Panc1 (cell line): ENCODE measurements at regions not wholly inside any gene's neighbourhood (a gene's known extent, or its start where the extent isn't known, plus 50 kb on each side); places are given as distances from the start of the nearest gene placed in this dataset.

Experiments used
- ATAC-seq: fragments of 200-7000 bp; cut with Tn5 transposase; 2 replicates; pipeline ENCODE4 v1.9.1; 2020; ENCODE audit warnings: mild to moderate bottlenecking, moderate library complexity
- BruUV-seq: library from RNA; stranded (reverse); fragments of 400-500 nt; replicated peaks from 2 replicates; lab custom pipeline; 2021; lab: Mats Ljungman, UMichigan
- CTCF ChIA-PET: fragments of 300-600 bp; sonication (Branson Sonifier 250); formaldehyde crosslinking; loops from one replicate; lab custom pipeline; 2022; ENCODE audit warnings: antibody characterized with exemption; lab: Charles Lee
- POLR2A ChIA-PET: fragments of 300-600 bp; sonication (Branson Sonifier 250); formaldehyde crosslinking; loops from one replicate; lab custom pipeline; 2022; ENCODE audit warnings: antibody characterized with exemption; lab: Charles Lee
- DNase-seq: peaks from one replicate; pipeline ENCODE4 v3.0.0-alpha.2; 2010; ENCODE audit warnings: low read depth, low spot score
- H3K27ac ChIP-seq: 2 replicates; pipeline ENCODE4 v1.5.1; 2011; ENCODE audit warnings: mild to moderate bottlenecking, low read length, inconsistent platforms
- H3K27me3 ChIP-seq: fragments of 200-500 bp; sonication (Bioruptor generic); 2 replicates; pipeline ENCODE4 v1.6.0; 2014; ENCODE audit warnings: low read length, inconsistent platforms; ENCODE audit not compliant: control insufficient read depth, insufficient read depth
- H3K36me3 ChIP-seq: fragments of 200-500 bp; sonication (Bioruptor generic); 2 replicates; pipeline ENCODE4 v1.5.1; 2014; ENCODE audit warnings: inconsistent platforms, mild to moderate bottlenecking, low read length, moderate library complexity; ENCODE audit not compliant: control insufficient read depth, insufficient read depth
- H3K4me1 ChIP-seq: 2 replicates; pipeline ENCODE4 v1.5.1; 2011; ENCODE audit warnings: inconsistent platforms, mild to moderate bottlenecking, low read length, moderate library complexity; ENCODE audit not compliant: control insufficient read depth, insufficient read depth
- H3K4me3 ChIP-seq, 2 experiments: 2 replicates each; pipeline ENCODE4 v1.5.1; 2011 to 2012; ENCODE audit warnings: low read depth in 2 of 2, low read length in 2 of 2, mild to moderate bottlenecking in 2 of 2, inconsistent platforms in 1 of 2, moderate library complexity in 1 of 2
- H3K9me3 ChIP-seq: fragments of 200-500 bp; sonication (Bioruptor generic); 2 replicates; pipeline ENCODE4 v1.5.1; 2014; ENCODE audit warnings: low read depth, mild to moderate bottlenecking, inconsistent platforms, low read length, moderate library complexity; ENCODE audit not compliant: control insufficient read depth, insufficient read depth
- CTCF ChIP-seq: fragments of 450-650 bp; IDR thresholded peaks from 2 replicates; pipeline ENCODE4 v1.5.1; 2017; ENCODE audit warnings: mild to moderate bottlenecking
- POLR2AphosphoS5 ChIP-seq: IDR thresholded peaks from 2 replicates; pipeline ENCODE4 v1.6.1; 2012; ENCODE audit warnings: mild to moderate bottlenecking, low read depth, low read length, moderate library complexity
- REST ChIP-seq, 2 experiments: IDR thresholded peaks; 2 replicates each; pipeline ENCODE4 v1.6.1; 2011 to 2012; ENCODE audit warnings: low read depth in 2 of 2, control low read depth in 1 of 2, low read length in 1 of 2, mild to moderate bottlenecking in 1 of 2, moderate library complexity in 1 of 2; ENCODE audit not compliant: insufficient read depth in 1 of 2
- SIN3A ChIP-seq: IDR thresholded peaks from 2 replicates; pipeline ENCODE4 v1.6.1; 2012; ENCODE audit warnings: low read depth, mild to moderate bottlenecking, low read length, moderate library complexity, borderline replicate concordance; ENCODE audit not compliant: insufficient read depth
- TCF7L2 ChIP-seq: IDR thresholded peaks from 2 replicates; pipeline ENCODE4 v1.6.1; 2011; ENCODE audit warnings: mild to moderate bottlenecking, low read depth, low read length, inconsistent platforms
- in situ Hi-C: cut with HindIII; loops from 2 replicates; pipeline ENCODE4 v1.10.0; 2016; ENCODE audit warnings: low sequenced_read_pairs, low pct_unique_long_range_greater_than_20kb
- intact Hi-C: fragments of 100-400 bp; cut with micrococcal nuclease; formaldehyde crosslinking; loops from one replicate; pipeline ENCODE4 v1.10.0; 2022; ENCODE audit not compliant: unreplicated experiment

GRCh38 chr4:129336457-129337227, 240.7 kb downstream of the C4orf33 start:
- no TSS peak for BruUV-seq
- H3K36me3 ChIP-seq, result no peaks in the 10 kb centered on the region
- no peaks in the 10 kb centered on the region; the same call in 1 of the 2 replicates for H3K27me3 ChIP-seq
- ChIA-PET CTCF (no interaction called here), POLR2A (no interaction called here)
- DNase-seq (no peak), ATAC-seq (no peak)
- no peak for TF ChIP-seq TCF7L2
- TF ChIP-seq CTCF, result no peak
- no peak for TF ChIP-seq SIN3A
- TF ChIP-seq POLR2AphosphoS5, result no peak
- in situ Hi-C loops (no loop called here), intact Hi-C loops (no loop called here)
- no peaks in the 10 kb centered on the region for H3K9me3 ChIP-seq
- no peaks in the 10 kb centered on the region for H3K4me1 ChIP-seq
- H3K4me3 ChIP-seq, result no peak overlapping the region
- no peak overlapping the region for H3K27ac ChIP-seq

- Histone ChIP-seq H3K4me1 (no peaks in the 10 kb centered on the region), H3K4me3 (no peak overlapping the region), H3K36me3 (no peaks in the 10 kb centered on the region), H3K27ac (no peak overlapping the region), H3K27me3 (no peaks in the 10 kb centered on the region; the same call in 1 of the 2 replicates), H3K9me3 (no peaks in the 10 kb centered on the region)
- TF ChIP-seq POLR2AphosphoS5 (no peak), SIN3A (no peak), TCF7L2 (no peak), REST (IDR thresholded peaks at IDR 0.05; ENCODE audit: insufficient read depth in 1 of 2, low read depth in 2 of 2, low read length in 1 of 2) (no peak), CTCF (no peak)
- intact Hi-C loops, result no loop called here
- ATAC-seq (no peak), DNase-seq (no peak)
- BruUV-seq, result no TSS peak
- CTCF ChIA-PET, result no interaction called here
- in situ Hi-C loops, result no loop called here
- POLR2A ChIA-PET, result no interaction called here
Observed at GRCh38 chr4:129337228-129337620, 241.3 kb downstream of the C4orf33 start.
